ENCODE measurements at regions not wholly inside any gene's neighbourhood (a gene's known extent, or its start where the extent isn't known, plus 50 kb on each side); places are given as distances from the start of the nearest gene placed in this dataset.

DNA sequence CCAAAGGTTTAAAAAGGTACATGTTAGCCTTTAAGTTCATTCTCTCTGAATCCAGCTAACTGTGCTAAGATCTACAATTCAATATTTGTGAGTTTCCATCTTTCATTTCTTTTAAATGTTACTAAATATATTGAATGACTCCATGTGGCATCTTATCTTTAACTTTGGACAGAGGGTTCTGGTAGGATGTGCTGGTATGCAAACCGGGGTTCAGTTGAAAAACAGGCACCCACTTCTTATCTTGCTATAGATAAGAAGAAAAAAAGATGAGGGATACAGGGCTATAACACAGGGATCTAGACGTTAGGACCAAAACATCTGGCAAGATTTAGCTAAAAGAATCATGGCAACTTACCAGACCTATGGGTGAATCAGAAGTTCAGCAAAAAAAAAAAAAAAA is 538.3 kb downstream of the EDEM1 start:
- TF ChIP-seq, protein P1, sequence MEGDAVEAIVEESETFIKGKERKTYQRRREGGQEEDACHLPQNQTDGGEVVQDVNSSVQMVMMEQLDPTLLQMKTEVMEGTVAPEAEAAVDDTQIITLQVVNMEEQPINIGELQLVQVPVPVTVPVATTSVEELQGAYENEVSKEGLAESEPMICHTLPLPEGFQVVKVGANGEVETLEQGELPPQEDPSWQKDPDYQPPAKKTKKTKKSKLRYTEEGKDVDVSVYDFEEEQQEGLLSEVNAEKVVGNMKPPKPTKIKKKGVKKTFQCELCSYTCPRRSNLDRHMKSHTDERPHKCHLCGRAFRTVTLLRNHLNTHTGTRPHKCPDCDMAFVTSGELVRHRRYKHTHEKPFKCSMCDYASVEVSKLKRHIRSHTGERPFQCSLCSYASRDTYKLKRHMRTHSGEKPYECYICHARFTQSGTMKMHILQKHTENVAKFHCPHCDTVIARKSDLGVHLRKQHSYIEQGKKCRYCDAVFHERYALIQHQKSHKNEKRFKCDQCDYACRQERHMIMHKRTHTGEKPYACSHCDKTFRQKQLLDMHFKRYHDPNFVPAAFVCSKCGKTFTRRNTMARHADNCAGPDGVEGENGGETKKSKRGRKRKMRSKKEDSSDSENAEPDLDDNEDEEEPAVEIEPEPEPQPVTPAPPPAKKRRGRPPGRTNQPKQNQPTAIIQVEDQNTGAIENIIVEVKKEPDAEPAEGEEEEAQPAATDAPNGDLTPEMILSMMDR (IDR thresholded peaks at IDR 0.05), result no peak
- TF ChIP-seq POLR2AphosphoS5 (IDR thresholded peaks at IDR 0.05) (no peak), POLR2A (IDR thresholded peaks at IDR 0.05) (no peak)
